22Rv1 (cell line): ENCODE measurements at regions not wholly inside any gene's neighbourhood (a gene's known extent, or its start where the extent isn't known, plus 50 kb on each side); places are given as distances from the start of the nearest gene placed in this dataset.
A peak's percentile ranks its signal among the peaks of the same experiment; 100 is the strongest.

Source experiments
- CTCF ChIP-seq: fragments of 450-650 bp; IDR thresholded peaks from 2 replicates; pipeline ENCODE4 v1.5.1; 2017; ENCODE audit warnings: mild to moderate bottlenecking
- ZFX ChIP-seq: fragments of 450-650 bp; IDR thresholded peaks from 2 replicates; pipeline ENCODE4 v1.6.1; 2017; ENCODE audit warnings: antibody characterized with exemption, borderline replicate concordance

- TF ChIP-seq CTCF, result peak; percentile 72
- no peak for TF ChIP-seq ZFX
Measured at GRCh38 chr13:53152057-53152421, 123.4 kb downstream of the OLFM4 start.
